ENCODE measurements at regions not wholly inside any gene's neighbourhood (a gene's known extent, or its start where the extent isn't known, plus 50 kb on each side); places are given as distances from the start of the nearest gene placed in this dataset.

GRCh38 chr2:64863097-64863820, 125.9 kb upstream of the SLC1A4 start:
- H3K4me1 ChIP-seq (ENCODE audit: control insufficient read depth, insufficient read depth, low read length, poor library complexity, severe bottlenecking) = peaks cover 31% of the 10 kb centered on the region
- no peaks in the 10 kb centered on the region for H3K36me3 ChIP-seq (ENCODE audit: control insufficient read depth, insufficient read depth, low read length)
- peaks cover 7% of the 10 kb centered on the region for H3K9me3 ChIP-seq (ENCODE audit: control insufficient read depth, low read length)
- H3K4me3 ChIP-seq (ENCODE audit: extremely low read depth, insufficient read depth, low read length, poor library complexity, severe bottlenecking) = no peak overlapping the region
- 85 to 87% methylated on average over 2 to 4 of the region's 4 CpGs for WGBS, 2 experiments (ENCODE audit: insufficient coverage in 2 of 2)
- H3K27ac ChIP-seq (ENCODE audit: low read depth, low read length, severe bottlenecking) = no peak overlapping the region

DNA sequence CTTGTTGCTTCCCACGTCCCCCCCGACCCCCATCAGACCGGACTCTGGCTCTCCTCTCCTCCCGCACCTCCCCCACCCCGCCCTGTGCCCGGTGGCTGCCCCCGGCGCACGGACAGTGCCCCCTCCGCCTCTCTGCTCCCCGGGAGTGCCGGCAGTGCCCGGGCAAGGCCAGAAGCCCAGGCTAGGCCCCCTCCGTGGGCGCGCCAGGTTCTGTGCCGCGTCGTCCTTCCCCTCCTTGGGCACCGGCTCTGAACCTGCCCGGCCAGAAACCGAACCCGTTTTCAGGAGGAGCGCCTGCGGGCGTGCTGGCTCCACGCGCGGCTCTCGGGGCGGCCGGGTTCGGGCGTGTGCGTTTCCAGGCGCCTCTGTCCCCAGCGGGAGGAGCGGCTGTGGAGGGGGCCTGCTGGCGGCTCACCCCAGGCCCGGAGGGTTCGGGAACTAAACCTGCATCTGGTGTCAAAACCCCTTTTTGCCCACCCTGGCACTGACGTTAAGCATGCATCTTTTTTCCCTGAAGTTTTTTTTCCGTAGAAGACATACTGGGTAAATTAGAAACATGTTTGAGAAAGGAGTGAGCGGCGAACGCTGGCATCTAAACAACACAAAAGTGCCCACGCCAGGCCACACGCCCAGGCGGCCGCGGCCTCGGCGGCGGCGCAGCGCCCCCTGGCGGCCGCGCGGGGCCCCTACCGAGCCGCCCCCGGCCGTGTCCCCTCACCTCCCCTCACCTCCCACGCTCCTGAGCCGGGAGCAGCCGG, 123.9 kb upstream of the SLC1A4 start:
- H3K27ac ChIP-seq (ENCODE audit: low read depth, low read length, severe bottlenecking) = peak overlapping the region; percentile 85
- H3K36me3 ChIP-seq (ENCODE audit: control insufficient read depth, insufficient read depth, low read length) = no peaks in the 10 kb centered on the region
- H3K4me1 ChIP-seq (ENCODE audit: control insufficient read depth, insufficient read depth, low read length, poor library complexity, severe bottlenecking) = peaks cover 15% of the 10 kb centered on the region
- peak overlapping the region; percentile 37 for H3K4me3 ChIP-seq (ENCODE audit: extremely low read depth, insufficient read depth, low read length, poor library complexity, severe bottlenecking)
- peaks cover 7% of the 10 kb centered on the region for H3K9me3 ChIP-seq (ENCODE audit: control insufficient read depth, low read length)
- WGBS, 2 experiments (ENCODE audit: insufficient coverage in 2 of 2) = 0% methylated on average over 24 to 35 of the region's 67 CpGs

GRCh38 chr2:64865831-64866345, 123.3 kb upstream of the SLC1A4 start:
- H3K9me3 ChIP-seq (ENCODE audit: control insufficient read depth, low read length) = peaks cover 7% of the 10 kb centered on the region
- no peak overlapping the region for H3K4me3 ChIP-seq (ENCODE audit: extremely low read depth, insufficient read depth, low read length, poor library complexity, severe bottlenecking)
- 74 to 93% methylated on average over 6 to 10 of the region's 10 CpGs for WGBS, 2 experiments (ENCODE audit: insufficient coverage in 2 of 2)
- H3K27ac ChIP-seq (ENCODE audit: low read depth, low read length, severe bottlenecking) = no peak overlapping the region
- H3K36me3 ChIP-seq (ENCODE audit: control insufficient read depth, insufficient read depth, low read length) = no peaks in the 10 kb centered on the region
- peaks cover 15% of the 10 kb centered on the region for H3K4me1 ChIP-seq (ENCODE audit: control insufficient read depth, insufficient read depth, low read length, poor library complexity, severe bottlenecking)

- H3K9me3 ChIP-seq (ENCODE audit: control insufficient read depth, low read length) = peaks cover 7% of the 10 kb centered on the region
- no peak overlapping the region for H3K27ac ChIP-seq (ENCODE audit: low read depth, low read length, severe bottlenecking)
- no peaks in the 10 kb centered on the region for H3K36me3 ChIP-seq (ENCODE audit: control insufficient read depth, insufficient read depth, low read length)
- H3K4me1 ChIP-seq (ENCODE audit: control insufficient read depth, insufficient read depth, low read length, poor library complexity, severe bottlenecking) = peaks cover 15% of the 10 kb centered on the region
- 83 to 90% methylated on average over 3 to 6 of the region's 8 CpGs for WGBS, 2 experiments (ENCODE audit: insufficient coverage in 2 of 2)
- H3K4me3 ChIP-seq (ENCODE audit: extremely low read depth, insufficient read depth, low read length, poor library complexity, severe bottlenecking) = no peak overlapping the region
Observed at GRCh38 chr2:64866797-64867196, 122.4 kb upstream of the SLC1A4 start.

DNA sequence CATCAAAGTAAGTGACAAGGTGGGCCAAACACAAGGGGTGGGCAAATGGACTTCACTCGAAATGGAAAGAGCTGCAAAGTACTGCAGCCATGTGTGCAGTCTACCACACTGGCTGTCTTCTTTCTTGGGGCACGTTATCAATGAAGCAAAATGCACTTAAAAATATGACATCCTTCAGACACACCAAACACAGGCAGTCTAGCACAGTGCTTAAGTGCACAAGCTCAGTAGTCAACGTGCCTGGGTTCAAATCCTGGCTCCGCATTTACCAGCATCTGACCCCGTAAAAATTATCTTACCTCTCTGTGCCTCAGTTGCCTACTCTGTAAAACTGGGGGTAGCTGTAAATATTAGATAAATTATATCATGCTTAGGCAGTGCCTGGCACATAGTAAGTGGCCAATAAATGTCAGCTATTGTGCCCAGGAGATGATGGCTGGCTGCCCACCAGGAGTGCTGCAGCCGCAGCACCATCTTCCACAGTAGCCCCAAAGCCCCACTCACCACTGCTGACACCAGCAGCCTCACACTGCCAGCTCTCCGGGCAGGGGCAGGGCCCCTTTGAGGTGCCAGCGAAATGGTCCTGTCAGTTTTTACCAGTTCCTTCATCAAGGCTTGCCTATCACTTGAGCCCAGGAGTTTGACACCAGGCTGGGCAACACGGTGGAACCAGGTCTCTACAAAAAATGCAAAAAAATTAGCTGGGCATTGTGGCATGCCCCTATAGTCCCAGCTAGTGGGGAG, 121.8 kb upstream of the SLC1A4 start:
- WGBS, 2 experiments (ENCODE audit: insufficient coverage in 2 of 2) = 87 to 89% methylated on average over 6 to 7 of the region's 9 CpGs
- no peaks in the 10 kb centered on the region for H3K36me3 ChIP-seq (ENCODE audit: control insufficient read depth, insufficient read depth, low read length)
- H3K4me3 ChIP-seq (ENCODE audit: extremely low read depth, insufficient read depth, low read length, poor library complexity, severe bottlenecking) = no peak overlapping the region
- peaks cover 6% of the 10 kb centered on the region for H3K9me3 ChIP-seq (ENCODE audit: control insufficient read depth, low read length)
- H3K4me1 ChIP-seq (ENCODE audit: control insufficient read depth, insufficient read depth, low read length, poor library complexity, severe bottlenecking) = peaks cover 15% of the 10 kb centered on the region
- no peak overlapping the region for H3K27ac ChIP-seq (ENCODE audit: low read depth, low read length, severe bottlenecking)

- no peaks in the 10 kb centered on the region for H3K36me3 ChIP-seq (ENCODE audit: control insufficient read depth, insufficient read depth, low read length)
- no peak overlapping the region for H3K27ac ChIP-seq (ENCODE audit: low read depth, low read length, severe bottlenecking)
- no peak overlapping the region for H3K4me3 ChIP-seq (ENCODE audit: extremely low read depth, insufficient read depth, low read length, poor library complexity, severe bottlenecking)
- H3K4me1 ChIP-seq (ENCODE audit: control insufficient read depth, insufficient read depth, low read length, poor library complexity, severe bottlenecking) = peaks cover 14% of the 10 kb centered on the region
- WGBS, 2 experiments (ENCODE audit: insufficient coverage in 2 of 2) = 91 to 94% methylated on average over 6 to 9 of the region's 10 CpGs
- H3K9me3 ChIP-seq (ENCODE audit: control insufficient read depth, low read length) = no peaks in the 10 kb centered on the region
Observed at GRCh38 chr2:64869126-64869525, 120.1 kb upstream of the SLC1A4 start.

- Histone ChIP-seq H3K4me1 (ENCODE audit: control insufficient read depth, insufficient read depth, low read length, poor library complexity, severe bottlenecking) (peaks cover 22% of the 10 kb centered on the region), H3K4me3 (ENCODE audit: extremely low read depth, insufficient read depth, low read length, poor library complexity, severe bottlenecking) (no peak overlapping the region), H3K9me3 (ENCODE audit: control insufficient read depth, low read length) (no peaks in the 10 kb centered on the region), H3K27ac (ENCODE audit: low read depth, low read length, severe bottlenecking) (no peak overlapping the region), H3K36me3 (ENCODE audit: control insufficient read depth, insufficient read depth, low read length) (no peaks in the 10 kb centered on the region)
- WGBS, 2 experiments (ENCODE audit: insufficient coverage in 2 of 2) = 7 to 10% methylated on average over 9 to 14 of the region's 14 CpGs
Observed at GRCh38 chr2:64873472-64873924, 115.7 kb upstream of the SLC1A4 start.

DNA sequence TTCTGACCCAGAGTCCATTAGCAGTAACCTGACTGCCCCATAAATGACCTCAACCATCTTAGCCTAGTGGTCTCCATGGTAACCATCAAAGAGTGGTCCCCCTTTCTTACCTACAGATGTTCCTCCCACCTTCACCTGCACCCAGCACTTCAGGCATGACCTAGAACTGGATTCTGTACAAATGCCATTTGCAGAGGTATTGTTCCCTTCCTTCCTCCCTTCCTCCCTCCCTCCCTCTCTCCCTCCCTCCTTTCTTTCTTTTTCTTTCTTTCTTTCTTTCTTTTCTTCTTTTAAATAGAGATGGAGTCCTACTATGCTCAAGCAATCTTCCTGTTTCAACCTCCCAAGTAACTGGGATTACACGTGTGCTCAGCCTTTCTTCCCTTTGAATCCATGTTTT, 114.6 kb upstream of the SLC1A4 start:
- H3K4me3 ChIP-seq (ENCODE audit: extremely low read depth, insufficient read depth, low read length, poor library complexity, severe bottlenecking) = no peak overlapping the region
- H3K9me3 ChIP-seq (ENCODE audit: control insufficient read depth, low read length) = no peaks in the 10 kb centered on the region
- WGBS, 2 experiments (ENCODE audit: insufficient coverage in 2 of 2) = 80% methylated on average over 1 of the region's 1 CpG; no CpG with 5 or more reads in 1 of the 2 experiments
- no peak overlapping the region for H3K27ac ChIP-seq (ENCODE audit: low read depth, low read length, severe bottlenecking)
- H3K4me1 ChIP-seq (ENCODE audit: control insufficient read depth, insufficient read depth, low read length, poor library complexity, severe bottlenecking) = peaks cover 31% of the 10 kb centered on the region
- H3K36me3 ChIP-seq (ENCODE audit: control insufficient read depth, insufficient read depth, low read length) = no peaks in the 10 kb centered on the region

DNA sequence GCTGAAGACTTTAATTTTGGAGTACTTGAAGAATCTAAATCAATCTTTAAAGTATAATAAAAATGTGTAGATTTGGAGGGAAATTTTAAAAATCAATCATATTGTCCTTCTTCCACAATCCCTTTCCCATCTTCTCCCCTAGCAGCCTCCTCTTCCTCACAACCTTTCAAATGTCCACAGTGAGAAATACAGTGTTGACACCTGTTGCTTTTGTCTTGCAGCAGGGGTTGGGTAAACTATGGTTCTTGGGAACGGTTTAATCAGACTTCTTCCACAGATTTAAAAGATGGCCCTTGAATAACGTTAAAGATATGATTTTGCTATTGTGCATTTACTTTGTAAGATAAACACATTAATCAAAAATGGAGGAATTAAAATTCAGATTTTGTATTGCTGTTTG, 113.8 kb upstream of the SLC1A4 start:
- no CpG with 5 or more reads among the region's 2 CpGs for WGBS, 2 experiments (ENCODE audit: insufficient coverage in 2 of 2)
- no peaks in the 10 kb centered on the region for H3K36me3 ChIP-seq (ENCODE audit: control insufficient read depth, insufficient read depth, low read length)
- H3K27ac ChIP-seq (ENCODE audit: low read depth, low read length, severe bottlenecking) = peak overlapping the region; percentile 73
- no peak overlapping the region for H3K4me3 ChIP-seq (ENCODE audit: extremely low read depth, insufficient read depth, low read length, poor library complexity, severe bottlenecking)
- peaks cover 31% of the 10 kb centered on the region for H3K4me1 ChIP-seq (ENCODE audit: control insufficient read depth, insufficient read depth, low read length, poor library complexity, severe bottlenecking)
- H3K9me3 ChIP-seq (ENCODE audit: control insufficient read depth, low read length) = no peaks in the 10 kb centered on the region

DNA sequence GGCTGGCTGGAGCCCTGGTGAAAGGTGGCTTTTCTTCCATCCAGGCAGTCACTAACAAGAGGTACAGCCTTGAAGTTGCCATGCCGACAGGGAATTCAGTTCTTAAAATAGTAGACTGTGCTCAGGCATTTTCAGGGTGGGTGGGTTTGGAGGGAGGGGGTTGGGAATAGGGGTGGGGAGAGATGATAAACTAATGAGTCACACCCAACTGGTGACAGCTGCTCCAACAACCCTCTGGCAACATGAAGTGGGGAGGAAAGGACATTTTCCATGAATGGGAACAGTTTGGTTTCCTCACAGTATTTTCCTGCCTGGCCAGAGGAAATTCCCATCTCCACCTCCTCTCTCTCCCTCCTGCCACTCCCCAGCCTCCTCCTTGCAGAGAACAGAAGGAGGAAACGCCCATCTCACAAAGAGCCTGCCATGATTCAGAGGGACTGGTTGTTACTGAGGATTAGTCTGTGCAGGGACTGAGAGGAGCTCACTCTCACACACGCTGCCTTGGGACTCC, 113.0 kb upstream of the SLC1A4 start:
- Histone ChIP-seq H3K4me3 (ENCODE audit: extremely low read depth, insufficient read depth, low read length, poor library complexity, severe bottlenecking) (no peak overlapping the region), H3K36me3 (ENCODE audit: control insufficient read depth, insufficient read depth, low read length) (no peaks in the 10 kb centered on the region), H3K9me3 (ENCODE audit: control insufficient read depth, low read length) (no peaks in the 10 kb centered on the region), H3K27ac (ENCODE audit: low read depth, low read length, severe bottlenecking) (peak overlapping the region; percentile 74), H3K4me1 (ENCODE audit: control insufficient read depth, insufficient read depth, low read length, poor library complexity, severe bottlenecking) (peaks cover 31% of the 10 kb centered on the region)
- 0 to 25% methylated on average over 1 to 2 of the region's 3 CpGs for WGBS, 2 experiments (ENCODE audit: insufficient coverage in 2 of 2)

Measured in mesodermal cell (in vitro differentiated cells).